Mononuclear cell (primary cell): ENCODE measurements at regions not wholly inside any gene's neighbourhood (a gene's known extent, or its start where the extent isn't known, plus 50 kb on each side); places are given as distances from the start of the nearest gene placed in this dataset.
"Not testable (repeated sequence)": the region's sequence is repeated elsewhere in the genome, so short reads cannot be mapped to it uniquely, and the experiment has no call there.

Experiments used
- H3K27me3 ChIP-seq: 2 replicates; pipeline ENCODE4 v1.6.0; 2011; ENCODE audit warnings: low read length, control low read depth; ENCODE audit not compliant: insufficient read depth
- H3K4me1 ChIP-seq: 2 replicates; pipeline ENCODE4 v1.5.1; 2011; ENCODE audit warnings: mild to moderate bottlenecking, low read length, control low read depth; ENCODE audit not compliant: insufficient read depth
- H3K4me3 ChIP-seq: 2 replicates; pipeline ENCODE4 v1.5.1; 2011; ENCODE audit warnings: mild to moderate bottlenecking, low read length, moderate library complexity
- H3K9me3 ChIP-seq: 2 replicates; pipeline ENCODE4 v1.5.1; 2011; ENCODE audit warnings: low read depth, mild to moderate bottlenecking, control low read depth, low read length

DNA sequence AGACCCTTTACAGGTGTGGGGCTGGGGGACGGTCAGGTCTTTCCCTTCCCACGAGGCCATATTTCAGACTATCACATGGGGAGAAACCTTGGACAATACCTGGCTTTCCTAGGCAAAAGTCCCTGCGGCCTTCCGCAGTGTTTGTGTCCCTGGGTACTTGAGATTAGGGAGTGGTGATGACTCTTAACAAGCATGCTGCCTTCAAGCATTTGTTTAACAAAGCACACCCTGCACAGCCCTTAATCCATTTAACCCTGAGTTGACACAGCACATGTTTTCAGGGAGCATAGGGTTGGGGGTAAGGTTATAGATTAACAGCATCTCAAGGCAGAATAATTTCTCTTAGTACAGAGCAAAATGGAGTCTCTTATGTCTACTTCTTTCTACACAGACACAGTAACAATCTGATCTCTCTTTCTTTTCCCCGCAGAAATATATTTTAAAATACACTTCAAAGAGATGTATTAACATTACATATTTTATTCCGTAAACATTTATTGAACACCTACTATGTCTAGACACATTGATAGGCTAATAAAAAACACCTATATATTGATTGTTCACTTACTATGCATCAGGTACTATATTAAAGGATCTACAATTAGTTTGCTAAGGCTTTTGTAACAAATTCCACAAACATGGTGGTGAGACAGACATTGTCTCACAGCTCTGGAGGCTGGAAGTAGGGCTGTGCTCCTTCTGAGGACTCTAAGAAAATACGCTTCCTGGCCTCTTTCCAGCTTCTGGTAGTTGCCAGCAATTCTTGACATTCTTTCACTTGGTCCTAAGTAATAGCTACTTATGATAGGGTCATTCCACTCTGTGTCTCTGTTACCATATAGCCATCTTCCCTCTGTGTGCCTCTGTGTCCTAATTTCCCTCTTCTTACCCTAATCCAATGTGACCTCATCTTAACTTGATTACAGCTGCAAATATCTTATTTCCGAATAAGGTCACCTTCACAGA, 118.4 kb downstream of the SPP2 start:
- H3K4me3 ChIP-seq, H3K9me3 ChIP-seq, H3K27me3 ChIP-seq: not testable (repeated sequence)
- H3K4me1 ChIP-seq = peaks cover 17% of the 10 kb centered on the region

DNA sequence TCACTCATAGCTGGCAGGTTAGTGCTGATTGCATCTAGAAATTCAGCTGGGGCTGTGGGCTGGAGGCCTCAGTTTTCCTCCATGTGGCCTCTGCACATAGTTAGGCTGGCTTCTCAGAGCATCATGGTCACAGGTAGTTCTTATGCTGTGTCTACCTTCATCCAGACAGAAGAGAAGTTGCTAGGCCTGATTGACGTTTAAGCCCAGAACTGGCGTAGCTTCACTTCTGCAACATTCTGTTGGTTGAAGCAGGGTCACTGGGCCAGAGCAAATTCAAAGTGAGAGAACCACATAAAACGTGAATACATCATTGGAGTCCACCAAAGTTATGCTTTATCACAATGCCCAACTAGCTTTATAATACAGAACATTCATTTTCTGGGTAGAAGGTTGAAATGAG, 116.0 kb downstream of the SPP2 start:
- no peak overlapping the region for H3K4me3 ChIP-seq
- no peaks in the 10 kb centered on the region for H3K9me3 ChIP-seq
- H3K4me1 ChIP-seq = peaks cover 19% of the 10 kb centered on the region
- no peaks in the 10 kb centered on the region for H3K27me3 ChIP-seq

DNA sequence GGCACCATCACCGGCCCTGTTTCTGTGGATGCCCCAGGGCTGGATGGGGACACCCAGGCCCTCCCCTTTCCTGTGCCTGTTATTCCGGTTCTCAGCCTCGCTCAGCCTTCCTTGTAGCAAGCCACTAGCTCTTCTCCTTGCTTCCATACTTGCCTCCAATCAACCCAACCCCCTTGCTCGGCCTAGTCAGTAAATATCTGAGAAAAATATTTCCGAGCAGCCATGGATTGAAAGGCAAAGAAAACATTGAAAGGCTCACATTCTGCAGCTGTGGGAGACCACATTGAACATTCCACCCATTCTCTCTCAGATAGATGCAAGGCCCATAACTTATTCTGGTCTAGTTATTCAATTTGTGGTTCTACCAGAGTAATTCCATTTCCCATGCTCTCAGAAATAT, 114.9 kb downstream of the SPP2 start:
- Histone ChIP-seq H3K9me3 (no peaks in the 10 kb centered on the region), H3K4me1 (peaks cover 19% of the 10 kb centered on the region), H3K4me3 (no peak overlapping the region), H3K27me3 (no peaks in the 10 kb centered on the region)

DNA sequence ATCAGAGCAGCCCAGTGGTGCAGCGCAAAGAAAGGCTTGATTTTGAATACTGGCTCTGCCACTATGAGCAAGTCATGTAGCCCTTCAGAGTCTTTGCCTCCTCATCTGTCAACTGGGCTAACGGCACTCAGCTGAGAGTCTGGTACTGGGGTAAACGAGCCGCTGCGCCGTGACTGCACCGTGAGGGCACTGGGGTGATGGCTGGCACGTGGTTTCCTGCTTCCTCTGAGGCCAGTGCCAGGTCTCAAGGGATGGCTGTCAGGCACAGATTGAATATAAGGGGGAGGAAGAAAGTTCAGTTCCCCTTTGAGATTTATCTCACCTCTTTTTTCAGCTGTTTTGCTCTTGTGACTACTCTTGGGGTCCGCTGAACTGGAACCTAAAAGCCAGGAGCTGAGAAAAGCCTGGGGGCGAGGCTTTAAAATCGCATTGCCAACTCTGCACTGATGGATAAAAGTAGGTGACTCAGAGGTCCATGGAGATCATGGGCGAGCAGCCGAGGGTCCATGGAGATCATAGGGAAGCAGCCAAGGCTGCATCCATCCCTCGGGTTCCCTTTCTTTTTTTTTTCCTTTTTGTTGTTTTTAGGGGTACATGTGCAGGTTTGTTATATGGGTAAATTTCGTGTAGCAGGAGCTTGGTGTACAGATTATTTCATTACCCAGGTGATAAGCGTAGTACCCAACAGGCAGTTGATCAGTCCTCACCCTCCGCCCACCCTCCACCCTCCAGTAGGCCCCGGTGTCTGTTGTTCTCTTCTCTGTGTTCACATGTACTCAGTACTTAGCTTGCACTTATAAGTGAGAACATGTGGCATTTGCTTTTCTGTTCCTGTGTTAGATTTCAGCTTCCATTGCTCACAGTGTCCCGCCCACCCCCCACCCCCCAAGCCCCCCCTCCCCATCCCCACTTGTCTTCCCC, 114.3 kb downstream of the SPP2 start:
- no peaks in the 10 kb centered on the region for H3K9me3 ChIP-seq
- no peak overlapping the region for H3K4me3 ChIP-seq
- no peaks in the 10 kb centered on the region for H3K27me3 ChIP-seq
- H3K4me1 ChIP-seq = peaks cover 19% of the 10 kb centered on the region

DNA sequence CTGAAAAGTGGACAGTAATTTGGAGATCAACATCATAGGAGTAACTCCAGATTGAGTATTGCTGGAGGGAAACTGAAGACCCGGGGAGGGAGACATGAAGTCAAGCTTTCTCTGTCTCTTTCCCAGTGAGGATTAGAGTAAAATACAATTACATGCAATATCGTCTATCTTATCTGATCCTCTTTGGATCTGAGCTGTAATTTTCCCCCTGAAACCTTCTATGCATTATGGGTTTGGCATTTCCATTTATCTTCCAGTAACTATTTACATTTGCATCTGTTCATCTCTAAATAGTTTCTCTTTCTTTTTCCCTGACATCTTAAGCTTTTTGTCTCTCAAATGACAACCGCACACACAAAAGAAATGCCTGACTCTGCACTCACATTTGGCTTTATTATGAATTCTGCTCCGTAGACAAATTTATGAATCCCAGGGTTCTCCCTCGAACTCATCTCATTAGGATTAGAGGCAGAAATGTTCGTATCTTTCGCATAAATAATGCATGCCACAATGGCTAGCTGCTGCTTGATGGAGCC, 113.1 kb downstream of the SPP2 start:
- H3K9me3 ChIP-seq = no peaks in the 10 kb centered on the region
- peaks cover 19% of the 10 kb centered on the region for H3K4me1 ChIP-seq
- H3K4me3 ChIP-seq = no peak overlapping the region
- no peaks in the 10 kb centered on the region for H3K27me3 ChIP-seq

DNA sequence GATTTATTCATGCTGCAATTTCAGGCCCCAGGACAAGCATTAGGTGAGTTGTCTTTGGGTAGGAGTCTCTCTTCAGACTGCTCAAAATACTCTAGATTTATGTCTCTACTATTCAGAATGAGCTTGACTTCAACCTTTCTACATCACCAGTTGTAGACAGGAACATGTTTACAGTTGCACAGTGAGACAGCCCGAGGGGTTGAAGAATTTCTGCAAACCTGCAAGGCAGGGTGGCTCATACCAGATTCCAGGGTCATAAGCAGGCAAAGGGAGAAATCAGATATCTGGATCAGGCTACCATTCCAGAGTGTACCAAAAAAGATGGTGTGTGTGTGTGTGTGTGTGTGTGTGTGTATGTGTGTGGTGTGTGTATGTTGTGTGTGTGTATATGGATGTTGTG, 112.4 kb downstream of the SPP2 start:
- no peaks in the 10 kb centered on the region for H3K9me3 ChIP-seq
- H3K27me3 ChIP-seq = no peaks in the 10 kb centered on the region
- peaks cover 19% of the 10 kb centered on the region for H3K4me1 ChIP-seq
- H3K4me3 ChIP-seq = no peak overlapping the region

DNA sequence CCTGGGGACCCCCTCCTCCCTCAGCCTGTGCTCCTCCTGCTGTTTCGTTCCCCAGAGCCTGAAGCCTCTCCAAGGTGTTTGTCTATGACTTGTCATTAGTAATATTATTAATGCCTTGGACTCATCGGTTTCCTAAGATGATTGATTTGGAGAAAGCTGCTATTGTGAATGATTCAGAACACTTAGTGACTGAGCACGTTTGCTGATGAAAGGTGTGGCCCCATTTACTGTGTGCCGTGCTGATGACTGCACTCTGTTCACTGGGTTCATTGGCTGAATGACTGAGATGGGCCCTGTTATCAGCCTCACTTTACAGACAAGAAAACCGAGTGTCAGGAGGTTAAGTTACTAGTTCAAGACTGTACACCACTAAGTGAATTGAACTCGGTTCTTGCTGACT, 111.4 kb downstream of the SPP2 start:
- Histone ChIP-seq H3K27me3 (peaks cover under 1% of the 10 kb centered on the region), H3K9me3 (no peaks in the 10 kb centered on the region), H3K4me1 (peaks cover 19% of the 10 kb centered on the region), H3K4me3 (no peak overlapping the region)

DNA sequence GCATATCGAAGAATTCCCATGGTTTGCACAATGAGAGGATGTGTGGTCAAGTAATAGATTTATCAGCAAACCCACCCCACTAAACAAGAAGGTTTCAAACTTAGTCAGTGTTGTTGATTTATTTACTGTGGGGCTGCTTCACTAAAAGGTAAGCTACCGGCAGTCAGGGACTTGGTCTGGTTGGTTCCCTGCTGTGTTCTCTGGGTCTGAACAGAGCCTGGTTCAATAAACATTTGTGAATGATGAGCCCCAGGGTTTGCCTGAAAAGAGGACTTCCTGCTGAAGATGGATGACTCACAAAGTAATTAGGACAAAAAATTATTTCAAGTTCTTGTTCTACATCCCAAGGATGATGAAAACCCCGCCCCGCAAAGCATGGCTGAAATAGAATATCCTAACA, 108.3 kb downstream of the SPP2 start:
- peaks cover 6% of the 10 kb centered on the region for H3K27me3 ChIP-seq
- H3K9me3 ChIP-seq = no peaks in the 10 kb centered on the region
- no peak overlapping the region for H3K4me3 ChIP-seq
- peaks cover under 1% of the 10 kb centered on the region for H3K4me1 ChIP-seq

DNA sequence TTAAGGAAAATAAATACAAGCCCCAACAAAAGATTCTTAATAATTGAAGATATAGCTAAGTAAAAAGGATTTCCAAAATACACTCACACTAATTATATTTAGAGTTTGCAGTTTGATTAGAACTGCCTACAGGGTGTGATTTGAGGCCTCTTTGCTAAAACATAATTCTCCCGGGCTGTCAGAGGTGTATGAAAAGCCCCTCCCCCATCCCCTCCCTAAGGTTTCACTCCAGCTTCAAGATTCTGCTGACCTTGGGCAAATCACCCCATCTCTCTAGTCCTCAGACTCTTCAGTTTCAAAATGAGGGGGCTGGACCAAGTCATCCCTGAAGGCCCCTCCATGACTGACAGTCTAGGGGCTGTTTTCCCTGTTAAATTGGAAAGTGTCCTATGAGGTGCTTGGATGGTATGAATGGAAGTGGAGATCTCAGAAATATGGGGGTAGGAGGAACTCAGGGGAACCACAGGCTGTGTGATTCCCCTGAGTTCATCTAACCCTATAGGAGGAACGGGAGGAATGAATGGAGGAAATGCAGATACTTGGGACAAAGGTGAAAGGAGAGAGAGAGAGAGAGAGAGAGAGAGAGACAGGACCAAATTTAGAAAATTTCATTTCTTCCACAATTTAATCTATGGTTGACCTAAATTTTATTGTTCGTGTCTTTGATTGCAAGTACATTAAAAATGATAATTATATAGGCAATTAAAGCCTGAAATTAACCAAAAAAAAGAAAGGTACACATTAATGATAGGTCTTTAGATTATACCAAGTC, 107.5 kb downstream of the SPP2 start:
- no peak overlapping the region for H3K4me3 ChIP-seq
- H3K4me1 ChIP-seq = no peaks in the 10 kb centered on the region
- peaks cover 6% of the 10 kb centered on the region for H3K27me3 ChIP-seq
- H3K9me3 ChIP-seq = no peaks in the 10 kb centered on the region

DNA sequence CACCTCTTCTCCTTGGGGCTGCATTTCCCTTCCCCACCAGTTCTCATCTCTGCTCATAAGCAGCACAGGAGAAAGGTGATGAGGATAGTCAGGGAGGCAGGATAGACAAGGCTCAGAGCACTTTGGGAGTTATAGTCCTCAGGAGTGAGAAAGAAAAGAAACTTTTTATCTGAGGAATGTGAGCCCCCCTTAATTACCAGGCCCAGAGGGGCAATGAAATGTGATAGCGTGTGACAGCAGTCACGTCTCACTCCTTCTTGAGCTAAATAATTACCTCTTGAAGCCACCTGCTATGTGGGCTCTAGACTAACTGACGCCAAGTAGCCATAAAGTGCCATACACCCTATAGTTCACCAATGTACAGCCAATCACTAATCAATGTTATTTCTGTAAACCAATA, 105.8 kb downstream of the SPP2 start:
- peaks cover 6% of the 10 kb centered on the region for H3K27me3 ChIP-seq
- H3K9me3 ChIP-seq = no peaks in the 10 kb centered on the region
- no peak overlapping the region for H3K4me3 ChIP-seq
- H3K4me1 ChIP-seq = no peaks in the 10 kb centered on the region

DNA sequence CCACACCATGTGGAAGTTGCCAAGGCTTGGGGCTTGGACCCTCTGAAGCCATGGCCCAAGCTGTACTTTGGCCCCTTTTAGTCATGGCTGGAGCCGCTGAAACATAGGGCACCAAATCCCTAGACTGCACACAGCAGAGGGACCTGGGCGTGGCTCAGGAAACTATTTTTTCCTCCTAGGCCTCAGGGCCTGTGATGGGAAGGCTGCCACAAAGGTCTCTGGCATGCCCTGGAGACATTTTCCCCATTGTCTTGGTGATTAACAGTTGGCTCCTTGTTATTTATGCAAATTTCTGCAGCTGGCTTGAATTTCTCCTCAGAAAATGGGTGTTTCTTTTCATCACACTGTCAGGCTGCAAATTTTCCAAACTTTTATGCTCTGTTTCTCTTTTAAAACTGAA, 102.3 kb downstream of the SPP2 start:
- not testable (repeated sequence) for H3K27me3 ChIP-seq, H3K4me3 ChIP-seq, H3K9me3 ChIP-seq
- peaks cover 10% of the 10 kb centered on the region for H3K4me1 ChIP-seq

DNA sequence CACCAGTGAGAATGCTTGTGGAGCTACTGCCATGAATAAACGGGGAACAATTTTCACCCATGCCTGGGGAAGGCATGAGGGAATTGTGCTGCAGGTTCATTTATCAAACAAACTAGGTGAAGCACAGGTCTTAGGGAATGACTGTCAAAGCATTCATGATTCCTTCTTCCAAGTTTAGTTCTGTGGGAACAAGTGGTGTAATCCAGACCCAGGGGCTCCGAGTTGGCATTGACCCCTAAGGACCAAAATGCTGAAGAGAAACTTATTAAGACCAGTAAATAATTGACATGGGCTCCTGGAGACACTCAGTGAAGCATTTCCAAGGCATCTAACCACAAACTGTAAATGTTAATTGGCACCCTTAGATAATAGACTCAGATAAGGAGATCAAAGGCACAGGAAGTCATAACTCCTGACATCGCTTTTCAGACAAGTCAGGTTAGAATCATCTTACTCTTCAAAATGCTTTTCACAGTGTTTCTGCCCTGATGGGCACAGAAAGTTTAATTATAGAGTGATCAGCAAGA, 96.9 kb downstream of the SPP2 start:
- Histone ChIP-seq H3K27me3 (no peaks in the 10 kb centered on the region), H3K4me3 (no peak overlapping the region)

DNA sequence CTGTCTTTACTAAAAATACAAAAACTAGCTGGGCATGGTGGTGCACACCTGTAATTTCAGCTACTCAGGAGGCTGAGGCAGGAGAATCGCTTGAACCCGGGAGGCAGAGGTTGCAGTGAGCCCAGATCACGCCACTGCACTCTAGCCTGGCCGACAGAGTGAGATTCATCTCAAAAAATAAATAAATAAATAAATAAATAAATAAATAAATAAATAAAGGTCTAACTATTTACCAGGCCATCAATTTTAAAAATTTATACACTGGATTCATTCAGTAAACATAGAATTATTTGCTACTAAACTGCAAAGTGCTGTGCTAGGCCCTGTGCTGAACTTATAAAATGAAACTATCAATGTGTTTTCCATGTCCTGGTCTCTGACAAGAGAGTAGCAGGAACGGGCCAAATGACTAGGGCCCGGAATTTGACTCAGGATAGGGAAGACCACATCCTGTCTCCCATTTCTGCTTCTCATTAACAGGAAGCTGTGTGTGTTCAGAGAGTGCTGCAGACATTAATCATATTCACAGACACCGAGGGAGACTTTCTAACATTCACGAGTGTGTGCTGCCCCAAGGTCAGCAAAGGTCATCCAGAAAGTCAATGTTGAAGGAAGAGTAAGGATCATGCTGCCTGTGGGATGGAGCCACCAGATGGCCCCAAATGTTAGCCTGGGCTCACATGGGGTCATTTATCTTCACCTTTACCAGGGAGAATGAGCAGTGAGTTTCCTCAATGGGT, 95.8 kb downstream of the SPP2 start:
- Histone ChIP-seq H3K4me1 (peaks cover 25% of the 10 kb centered on the region), H3K4me3 (no peak overlapping the region), H3K27me3 (no peaks in the 10 kb centered on the region), H3K9me3 (no peaks in the 10 kb centered on the region)

More for the DNA sequence above, 96.9 kb downstream of the SPP2 start:
- Histone ChIP-seq H3K4me1 (peaks cover 25% of the 10 kb centered on the region), H3K9me3 (no peaks in the 10 kb centered on the region)

DNA sequence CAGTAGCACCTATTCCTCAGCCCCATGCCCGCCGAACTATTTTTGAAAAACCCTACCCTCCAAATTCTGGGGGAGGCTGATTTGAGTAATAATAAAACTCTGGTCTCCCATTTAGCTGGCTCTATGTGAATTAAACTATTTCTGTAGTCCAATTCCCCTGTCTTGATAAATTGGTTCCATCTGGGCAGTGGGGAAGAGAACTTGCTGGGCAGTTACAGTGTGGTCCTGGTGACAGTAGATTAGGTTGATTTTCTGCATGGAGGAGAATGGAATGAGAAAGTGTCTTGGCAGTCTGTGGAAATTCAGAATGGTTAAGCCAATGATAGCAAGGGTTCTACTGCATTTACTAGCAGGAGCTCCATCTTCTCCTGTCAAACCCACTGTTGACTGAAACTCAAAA, 95.0 kb downstream of the SPP2 start:
- H3K4me3 ChIP-seq = no peak overlapping the region
- peaks cover 25% of the 10 kb centered on the region for H3K4me1 ChIP-seq
- H3K9me3 ChIP-seq = no peaks in the 10 kb centered on the region
- H3K27me3 ChIP-seq = no peaks in the 10 kb centered on the region
